GM21717 (cell line): ENCODE measurements at regions not wholly inside any gene's neighbourhood (a gene's known extent, or its start where the extent isn't known, plus 50 kb on each side); places are given as distances from the start of the nearest gene placed in this dataset.

Experiments used
- ATAC-seq: cut with Tn5 transposase; IDR thresholded peaks from one replicate; pipeline ENCODE4 v1.9.1; 2021; ENCODE audit warnings: mild to moderate bottlenecking, moderate library complexity; ENCODE audit not compliant: unreplicated experiment

DNA sequence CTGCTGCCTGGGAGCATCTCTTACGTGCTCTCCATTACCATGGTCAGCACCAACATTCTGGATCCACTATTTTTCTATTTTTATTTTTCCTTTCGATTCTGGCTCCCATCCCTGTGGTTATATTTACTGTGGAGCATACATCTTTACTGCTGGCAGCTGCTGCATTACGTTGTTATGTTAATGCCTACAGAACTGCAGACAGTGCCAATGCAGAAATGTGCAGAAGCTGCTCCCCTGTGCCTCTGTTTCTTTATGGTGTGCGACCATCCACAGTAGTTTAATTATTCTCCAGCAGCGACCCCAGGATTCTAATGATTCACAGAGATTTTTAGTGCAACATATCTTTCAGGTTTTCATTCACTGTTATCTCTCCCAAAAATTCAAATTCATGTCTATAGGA lies 911.7 kb upstream of the SLITRK6 start:
- no peak for ATAC-seq

GRCh38 chr13:86714495-86714894 lies 915.3 kb upstream of the SLITRK6 start:
- no peak for ATAC-seq

DNA sequence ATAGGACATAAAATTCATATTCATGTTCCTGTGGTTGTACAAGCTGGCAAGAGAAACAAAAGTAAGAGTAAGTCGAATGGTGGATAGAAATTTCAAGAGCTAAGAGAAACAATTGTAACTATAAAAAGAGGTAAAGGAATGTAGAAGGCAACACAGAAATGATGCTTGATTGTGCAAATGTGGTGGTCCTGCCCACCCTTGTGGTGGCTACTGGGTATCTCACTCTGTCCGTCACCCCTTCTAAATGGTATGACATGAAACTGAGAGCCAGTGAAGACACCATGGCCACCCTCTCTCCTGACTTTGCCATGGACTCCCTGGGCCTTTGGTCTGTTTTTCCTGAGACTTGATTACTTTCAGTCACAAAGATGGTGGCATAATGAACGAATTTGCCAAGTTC lies 925.9 kb upstream of the SLITRK6 start:
- ATAC-seq, result no peak

DNA sequence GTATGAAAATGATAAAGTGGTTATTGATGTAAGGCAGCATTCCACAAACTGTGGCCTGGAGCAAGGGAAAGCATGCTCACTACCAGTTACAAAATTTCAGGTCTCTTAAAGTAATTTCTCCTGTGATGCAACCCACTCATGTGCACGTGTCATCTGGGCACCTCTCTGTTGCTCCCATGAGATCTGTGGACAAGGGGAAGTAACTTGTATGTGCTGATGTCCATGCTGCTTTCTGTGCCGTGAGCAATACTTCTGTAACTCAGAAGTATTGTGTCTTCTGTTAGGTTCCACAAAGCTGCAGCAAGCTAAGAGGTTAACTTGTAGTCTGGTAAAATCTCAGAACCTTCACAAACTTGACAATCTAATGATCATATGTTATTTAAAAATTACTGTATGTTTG lies 930.0 kb upstream of the SLITRK6 start:
- ATAC-seq, result no peak

DNA sequence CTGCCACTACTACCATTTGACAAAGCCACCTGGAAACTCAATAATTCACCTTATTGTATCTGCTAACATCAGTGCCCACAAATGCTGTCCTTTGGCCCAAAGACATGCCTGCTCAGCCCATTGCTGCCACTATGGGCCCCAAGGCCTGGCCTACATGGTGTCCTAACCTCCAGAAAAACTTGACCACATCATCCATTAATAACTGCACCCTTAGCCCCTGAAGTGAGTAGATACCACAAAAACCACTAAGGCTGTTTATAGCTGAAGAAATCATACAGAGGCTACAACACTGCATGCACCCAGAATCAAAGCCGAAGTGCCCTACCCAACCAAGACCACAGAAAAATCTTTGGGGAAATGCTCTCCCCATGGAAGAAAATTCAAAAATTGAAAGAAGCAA lies 932.8 kb upstream of the SLITRK6 start:
- ATAC-seq, result no peak

DNA sequence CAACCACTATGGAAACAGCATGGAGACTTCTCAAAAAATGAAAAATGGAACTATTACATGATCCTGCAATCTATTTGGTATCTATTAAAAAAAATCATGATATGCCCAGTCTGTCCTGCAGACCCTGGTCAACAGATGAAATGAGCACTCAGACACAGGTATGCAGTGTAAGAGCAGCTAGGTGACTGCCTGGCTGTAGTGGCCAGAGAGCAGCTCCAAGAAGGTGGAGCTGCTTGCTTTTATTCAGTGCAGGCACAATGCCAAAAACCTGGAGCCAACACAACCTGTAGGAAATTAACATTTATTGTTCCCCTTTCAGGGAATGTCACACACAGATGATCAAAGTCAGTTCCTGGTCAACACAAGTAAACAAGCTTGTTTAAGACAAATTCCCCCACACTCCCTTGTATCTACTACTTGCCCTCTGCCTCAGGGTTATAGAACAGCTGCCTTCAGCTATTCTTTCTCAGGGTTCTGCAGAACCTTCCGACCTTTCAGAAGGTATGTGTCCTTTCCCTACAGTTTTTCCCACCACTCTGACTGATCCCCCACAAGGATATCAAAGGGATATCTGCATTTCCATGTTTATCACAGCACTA lies 933.7 kb upstream of the SLITRK5 start:
- no peak for ATAC-seq

GRCh38 chr13:86741762-86742285 lies 929.3 kb upstream of the SLITRK5 start:
- ATAC-seq, result no peak

- ATAC-seq, result no peak
Observed at GRCh38 chr13:86757236-86757978, 913.8 kb upstream of the SLITRK5 start.

GRCh38 chr13:86758116-86758515 lies 913.1 kb upstream of the SLITRK5 start:
- ATAC-seq, result no peak

DNA sequence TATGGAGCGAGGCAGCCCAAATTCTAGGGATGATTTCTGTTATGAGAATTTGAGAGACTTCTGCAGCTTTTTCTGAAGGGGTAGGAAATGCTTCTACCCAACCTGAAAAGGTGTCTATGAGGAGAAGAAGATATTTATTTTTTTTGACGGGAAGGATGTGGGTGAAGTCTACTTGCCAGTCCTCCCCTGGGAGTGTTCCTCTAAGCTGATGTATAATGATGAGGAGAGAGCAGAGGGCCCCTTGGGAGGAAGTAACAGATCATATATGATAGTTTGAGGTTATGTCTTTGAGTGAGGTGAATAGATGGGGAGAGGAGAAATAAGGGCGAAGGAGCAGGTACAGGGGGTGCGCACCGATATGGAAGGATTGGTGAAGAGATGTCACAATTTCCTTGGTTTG lies 910.6 kb upstream of the SLITRK5 start:
- ATAC-seq, result no peak

DNA sequence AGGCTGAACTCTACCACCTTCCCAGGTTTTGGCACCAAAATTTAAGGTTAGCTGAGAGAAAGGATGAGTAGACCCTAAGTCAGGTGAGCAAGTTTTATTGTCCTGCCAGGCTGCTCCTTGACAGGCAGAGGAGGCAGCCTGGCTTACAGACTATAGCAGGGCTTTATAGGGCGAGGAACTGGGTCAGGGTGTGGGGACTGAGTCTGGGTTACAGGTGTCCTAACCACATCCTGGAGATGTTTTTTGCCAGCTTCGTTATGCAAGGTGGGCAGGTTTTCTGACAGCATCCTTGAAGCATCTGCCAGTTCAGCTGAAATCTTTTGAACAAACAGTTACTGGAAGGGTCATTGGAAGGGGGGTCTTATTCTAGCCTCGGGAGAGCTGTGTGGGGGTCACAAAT lies 905.7 kb upstream of the SLITRK5 start:
- no peak for ATAC-seq

DNA sequence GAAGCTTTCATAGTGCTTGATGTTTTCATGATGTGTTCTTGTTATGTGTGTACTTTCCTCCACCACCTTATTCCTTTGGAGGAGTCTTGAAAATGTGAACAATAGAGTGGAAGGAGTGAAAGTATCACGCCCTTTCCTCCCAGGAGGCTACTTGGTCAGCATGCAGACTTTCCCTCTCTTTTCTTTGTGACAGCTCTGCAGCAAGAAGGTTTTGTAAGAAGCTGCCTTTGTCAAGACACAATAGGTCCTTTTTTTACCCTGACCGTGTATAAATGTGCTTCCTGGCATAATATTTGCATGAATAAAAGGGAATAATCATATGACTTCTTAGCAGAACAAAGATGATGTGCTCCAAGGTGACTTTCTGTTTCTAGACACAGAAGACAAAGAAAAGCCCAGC lies 882.6 kb upstream of the SLITRK5 start:
- ATAC-seq, result no peak

GRCh38 chr13:86792153-86792651 lies 879.0 kb upstream of the SLITRK5 start:
- ATAC-seq, result no peak

GRCh38 chr13:86795858-86796257 lies 875.3 kb upstream of the SLITRK5 start:
- no peak for ATAC-seq

DNA sequence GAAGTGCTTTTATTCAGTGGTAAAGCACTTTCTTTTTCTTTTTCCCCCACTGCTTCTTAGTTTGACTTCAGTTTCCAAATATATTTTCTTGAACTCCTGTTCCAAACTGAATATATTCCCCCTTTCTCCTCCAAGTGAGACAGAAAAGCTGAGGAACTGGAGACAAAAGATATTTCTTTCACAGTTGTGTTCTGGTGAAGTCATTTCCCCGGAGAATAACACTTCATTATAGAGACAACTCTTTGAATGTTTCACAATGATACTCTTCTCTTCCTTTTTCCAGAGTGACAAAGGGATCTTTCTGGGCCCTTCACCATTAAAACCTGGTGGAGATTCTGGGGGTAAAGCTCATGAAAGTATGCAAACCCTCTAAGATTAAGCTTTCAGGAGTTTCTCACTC lies 860.8 kb upstream of the SLITRK5 start:
- ATAC-seq, result no peak

GRCh38 chr13:86813198-86813597 lies 858.0 kb upstream of the SLITRK5 start:
- no peak for ATAC-seq

- ATAC-seq, result no peak
Observed at GRCh38 chr13:86825410-86825809, 845.8 kb upstream of the SLITRK5 start.

GRCh38 chr13:86826232-86826631 lies 844.9 kb upstream of the SLITRK5 start:
- ATAC-seq, result no peak

- no peak for ATAC-seq
Observed at GRCh38 chr13:86830046-86830445, 841.1 kb upstream of the SLITRK5 start.

GRCh38 chr13:86831084-86831483 lies 840.1 kb upstream of the SLITRK5 start:
- no peak for ATAC-seq

GRCh38 chr13:86838411-86839120 lies 832.6 kb upstream of the SLITRK5 start:
- ATAC-seq, result no peak

- ATAC-seq, result no peak
Observed at GRCh38 chr13:86839221-86839620, 832.0 kb upstream of the SLITRK5 start.
